Lower lobe of right lung (tissue), 2 donors: ENCODE measurements at regions not wholly inside any gene's neighbourhood (a gene's known extent, or its start where the extent isn't known, plus 50 kb on each side); places are given as distances from the start of the nearest gene placed in this dataset.

Experiments used
- ATAC-seq, 2 donors: fragments of 200-7000 bp; cut with Tn5 transposase; one replicate each; pipeline ENCODE4 v1.9.1; 2020 to 2022; ENCODE audit warnings: mild to moderate bottlenecking in 2 of 2, moderate library complexity in 2 of 2
- DNase-seq: peaks from one replicate; pipeline ENCODE4 v3.0.0-alpha.2; 2020
- H3K27ac ChIP-seq: fragments of 200-600 bp; one replicate; pipeline ENCODE4 v1.8.0; 2022
- H3K27me3 ChIP-seq: fragments of 200-600 bp; one replicate; pipeline ENCODE4 v1.8.0; 2022; ENCODE audit warnings: low read depth
- H3K36me3 ChIP-seq: fragments of 200-600 bp; one replicate; pipeline ENCODE4 v1.8.0; 2022; ENCODE audit warnings: mild to moderate bottlenecking
- H3K4me1 ChIP-seq: fragments of 200-600 bp; one replicate; pipeline ENCODE4 v1.8.0; 2022
- H3K4me3 ChIP-seq: fragments of 200-600 bp; one replicate; pipeline ENCODE4 v1.8.0; 2022; ENCODE audit warnings: mild to moderate bottlenecking
- H3K9me3 ChIP-seq: fragments of 200-600 bp; one replicate; pipeline ENCODE4 v1.8.0; 2022
- intact Hi-C: fragments of 100-400 bp; cut with DNase I; formaldehyde crosslinking; loops from one replicate; pipeline ENCODE4 v1.11.0; 2022
- TF ChIP-seq, protein P1 (sequence below): fragments of 200-600 bp; IDR thresholded peaks from one replicate; pipeline ENCODE4 v1.8.0; 2022; ENCODE audit warnings: antibody characterized with exemption, mild to moderate bottlenecking
- donor health status: DM: no; HTN: yes; CAD: no; lungs with severe emphysema.

- Histone ChIP-seq H3K9me3 (no peaks in the 10 kb centered on the region), H3K4me1 (no peaks in the 10 kb centered on the region), H3K27me3 (no peaks in the 10 kb centered on the region), H3K27ac (no peak overlapping the region), H3K36me3 (no peaks in the 10 kb centered on the region), H3K4me3 (no peak overlapping the region)
- no peak for ATAC-seq
- DNase-seq = no peak
- TF ChIP-seq, protein P1, sequence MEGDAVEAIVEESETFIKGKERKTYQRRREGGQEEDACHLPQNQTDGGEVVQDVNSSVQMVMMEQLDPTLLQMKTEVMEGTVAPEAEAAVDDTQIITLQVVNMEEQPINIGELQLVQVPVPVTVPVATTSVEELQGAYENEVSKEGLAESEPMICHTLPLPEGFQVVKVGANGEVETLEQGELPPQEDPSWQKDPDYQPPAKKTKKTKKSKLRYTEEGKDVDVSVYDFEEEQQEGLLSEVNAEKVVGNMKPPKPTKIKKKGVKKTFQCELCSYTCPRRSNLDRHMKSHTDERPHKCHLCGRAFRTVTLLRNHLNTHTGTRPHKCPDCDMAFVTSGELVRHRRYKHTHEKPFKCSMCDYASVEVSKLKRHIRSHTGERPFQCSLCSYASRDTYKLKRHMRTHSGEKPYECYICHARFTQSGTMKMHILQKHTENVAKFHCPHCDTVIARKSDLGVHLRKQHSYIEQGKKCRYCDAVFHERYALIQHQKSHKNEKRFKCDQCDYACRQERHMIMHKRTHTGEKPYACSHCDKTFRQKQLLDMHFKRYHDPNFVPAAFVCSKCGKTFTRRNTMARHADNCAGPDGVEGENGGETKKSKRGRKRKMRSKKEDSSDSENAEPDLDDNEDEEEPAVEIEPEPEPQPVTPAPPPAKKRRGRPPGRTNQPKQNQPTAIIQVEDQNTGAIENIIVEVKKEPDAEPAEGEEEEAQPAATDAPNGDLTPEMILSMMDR = no peak
- intact Hi-C loops = no loop called here
Measured at GRCh38 chr4:188603646-188604045, 464.4 kb downstream of the TRIML1 start.

DNA sequence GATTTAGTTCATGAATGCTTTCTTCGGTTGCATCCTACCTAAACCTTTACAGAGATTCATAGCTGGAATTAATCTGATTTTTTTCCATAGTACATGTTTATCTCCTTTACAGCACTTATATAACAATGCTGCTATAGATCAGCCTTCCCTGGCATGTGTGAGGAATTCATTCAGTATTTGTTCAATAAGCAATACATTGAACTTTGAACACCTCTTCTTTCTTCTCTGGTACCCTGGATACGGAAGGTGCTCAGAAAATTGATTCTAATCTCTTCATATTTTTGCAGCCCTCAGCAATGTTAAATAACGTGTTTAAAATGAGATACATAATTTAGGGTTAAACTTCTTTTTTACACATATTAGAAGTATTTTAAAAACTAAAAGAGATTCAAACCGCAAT lies 467.4 kb downstream of the TRIML1 start:
- H3K36me3 ChIP-seq = no peaks in the 10 kb centered on the region
- H3K27ac ChIP-seq = no peak overlapping the region
- ATAC-seq = no peak
- no peaks in the 10 kb centered on the region for H3K27me3 ChIP-seq
- DNase-seq = no peak
- no peaks in the 10 kb centered on the region for H3K4me1 ChIP-seq
- H3K9me3 ChIP-seq = no peaks in the 10 kb centered on the region
- TF ChIP-seq, protein P1 = no peak
- intact Hi-C loops = no loop called here
- H3K4me3 ChIP-seq = no peak overlapping the region

GRCh38 chr4:188611143-188611542 lies 471.9 kb downstream of the TRIML1 start:
- DNase-seq = no peak
- intact Hi-C loops = no loop called here
- TF ChIP-seq, protein P1 = no peak
- H3K27me3 ChIP-seq = no peaks in the 10 kb centered on the region
- no peaks in the 10 kb centered on the region for H3K9me3 ChIP-seq
- no peak overlapping the region for H3K4me3 ChIP-seq
- no peak for ATAC-seq
- no peaks in the 10 kb centered on the region for H3K4me1 ChIP-seq
- no peak overlapping the region for H3K27ac ChIP-seq
- H3K36me3 ChIP-seq = no peaks in the 10 kb centered on the region

DNA sequence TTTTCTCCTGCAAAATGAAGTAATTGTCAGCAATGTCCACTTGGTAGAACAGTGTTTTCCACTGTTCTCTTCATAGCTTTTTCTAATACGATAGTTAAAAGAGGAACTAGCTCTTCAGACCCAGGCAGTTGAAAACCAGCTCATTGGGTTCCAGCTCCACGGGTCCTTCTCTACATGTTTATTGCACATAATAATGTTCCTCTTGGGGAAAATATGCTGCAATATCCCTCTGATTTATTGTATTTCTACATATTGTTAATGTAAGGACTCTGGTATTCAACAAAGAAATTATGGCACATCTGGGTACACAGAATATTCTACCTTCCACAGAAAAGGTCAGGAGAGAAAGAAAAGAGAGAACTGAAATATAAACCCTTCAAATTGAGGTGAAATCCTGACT lies 473.4 kb downstream of the TRIML1 start:
- H3K9me3 ChIP-seq = no peaks in the 10 kb centered on the region
- intact Hi-C loops = no loop called here
- no peaks in the 10 kb centered on the region for H3K27me3 ChIP-seq
- H3K27ac ChIP-seq = no peak overlapping the region
- DNase-seq (no peak), ATAC-seq (no peak)
- H3K4me1 ChIP-seq = no peaks in the 10 kb centered on the region
- TF ChIP-seq, protein P1 = no peak
- H3K4me3 ChIP-seq = no peak overlapping the region
- H3K36me3 ChIP-seq = no peaks in the 10 kb centered on the region

- Histone ChIP-seq H3K27me3 (no peaks in the 10 kb centered on the region), H3K9me3 (no peaks in the 10 kb centered on the region), H3K4me3 (no peak overlapping the region), H3K4me1 (no peaks in the 10 kb centered on the region), H3K36me3 (no peaks in the 10 kb centered on the region), H3K27ac (no peak overlapping the region)
- no peak for ATAC-seq
- TF ChIP-seq, protein P1 = no peak
- intact Hi-C loops = no loop called here
- no peak for DNase-seq
Measured at GRCh38 chr4:188613976-188614375, 474.7 kb downstream of the TRIML1 start.
